NCI-H1436 treated with DMSO at 0.1 percent for 48 hours (cell line): ENCODE measurements at regions not wholly inside any gene's neighbourhood (a gene's known extent, or its start where the extent isn't known, plus 50 kb on each side); places are given as distances from the start of the nearest gene placed in this dataset.
"Not testable (repeated sequence)": the region's sequence is repeated elsewhere in the genome, so short reads cannot be mapped to it uniquely, and the experiment has no call there.

Experiments
- DNase-seq: peaks from one replicate; lab custom pipeline; 2025; lab: John Stamatoyannopoulos, UW

GRCh38 chr3:162541923-162542322, 1045.3 kb downstream of the OTOL1 start:
- no peak for DNase-seq

DNA sequence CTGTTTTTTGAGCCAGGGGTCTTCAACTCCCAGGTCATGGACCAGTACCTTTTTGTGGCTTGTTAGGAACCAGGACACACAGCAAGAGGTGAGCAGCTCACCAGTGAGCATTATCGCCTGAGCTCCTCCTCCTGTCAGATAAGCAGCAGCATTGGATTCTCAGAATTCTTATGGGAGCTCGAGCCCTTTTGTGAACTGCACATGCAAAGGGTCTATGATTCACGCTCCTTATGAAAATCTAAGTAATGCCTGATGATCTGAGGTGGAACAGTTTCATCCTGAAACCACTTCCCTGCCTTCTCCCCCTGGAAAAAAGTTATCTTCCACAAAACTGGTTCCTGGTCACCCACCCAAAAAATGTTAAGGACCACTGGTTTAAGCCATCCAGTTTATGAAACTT, 1047.6 kb downstream of the OTOL1 start:
- no peak for DNase-seq

- DNase-seq = no peak
Measured at GRCh38 chr3:162546910-162547309, 1050.3 kb downstream of the OTOL1 start.

- no peak for DNase-seq
Measured at GRCh38 chr3:162547321-162547720, 1050.7 kb downstream of the OTOL1 start.

DNA sequence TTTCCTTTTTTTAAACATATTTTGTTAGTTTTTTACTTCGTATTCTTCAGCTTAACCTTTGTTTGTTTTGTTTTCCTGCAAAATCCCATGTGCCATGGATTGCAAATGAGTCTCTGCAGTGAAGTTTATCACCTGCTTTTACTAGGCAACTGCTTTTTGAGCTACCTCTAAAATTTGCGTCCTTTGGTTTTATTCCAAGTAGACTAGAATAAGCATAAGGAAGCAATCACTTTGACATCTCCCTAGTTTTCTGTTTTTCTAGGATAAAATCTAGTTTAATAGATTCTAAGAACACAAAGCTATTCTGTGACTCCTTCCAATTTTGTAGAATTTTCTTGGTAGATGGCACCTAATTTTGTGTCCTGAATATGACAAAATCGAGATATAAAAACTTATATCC, 1059.2 kb downstream of the OTOL1 start:
- no peak for DNase-seq

- DNase-seq = no peak
Measured at GRCh38 chr3:162558016-162558415, 1061.4 kb downstream of the OTOL1 start.

GRCh38 chr3:162568706-162569105, 1072.1 kb downstream of the OTOL1 start:
- no peak for DNase-seq

DNA sequence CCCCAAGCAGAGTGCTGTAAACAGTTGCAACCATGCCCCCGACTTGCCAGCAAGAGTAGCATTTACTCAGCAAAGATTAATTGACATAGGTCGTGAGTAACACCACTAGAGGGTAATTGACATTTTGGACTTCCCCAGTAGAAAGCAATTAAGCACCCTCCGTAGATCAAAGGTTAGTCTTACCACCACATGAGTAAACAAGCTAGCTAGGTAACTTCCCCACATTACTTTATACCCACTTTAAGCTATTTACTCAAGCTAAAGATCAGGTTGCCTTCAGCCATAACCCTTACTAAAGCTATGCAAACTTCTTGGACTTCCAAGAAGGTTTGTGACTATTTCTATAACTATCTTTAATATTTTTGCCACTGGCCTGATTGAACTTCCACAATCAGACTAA, 1072.7 kb downstream of the OTOL1 start:
- DNase-seq = no peak

GRCh38 chr3:162584986-162585385, 1088.4 kb downstream of the OTOL1 start:
- DNase-seq = no peak

- no peak for DNase-seq
Measured at GRCh38 chr3:162586591-162586990, 1090.0 kb downstream of the OTOL1 start.

- DNase-seq = no peak
Measured at GRCh38 chr3:162597226-162597625, 1100.6 kb downstream of the OTOL1 start.

- DNase-seq = peak; percentile 72
Measured at GRCh38 chr3:162598500-162598899, 1101.9 kb downstream of the OTOL1 start.

DNA sequence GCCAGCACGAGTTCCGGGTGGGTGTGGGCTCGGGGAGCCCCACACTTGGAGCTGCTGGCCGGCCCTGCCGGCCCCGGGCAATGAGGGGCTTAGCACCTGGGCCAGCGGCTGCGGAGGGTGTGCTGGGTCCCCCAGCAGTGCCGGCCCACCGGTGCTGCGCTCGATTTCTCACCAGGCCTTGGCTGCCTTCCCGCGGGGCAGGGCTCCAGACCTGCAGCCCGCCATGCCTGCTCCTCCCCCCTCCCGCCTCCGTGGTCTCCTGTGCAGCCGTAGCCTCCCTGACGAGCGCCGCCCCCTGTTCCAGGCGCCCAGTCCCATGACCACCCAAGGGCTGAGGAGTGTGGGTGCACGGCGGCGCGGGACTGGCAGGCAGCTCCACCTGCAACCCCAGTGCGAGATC, 1103.1 kb downstream of the OTOL1 start:
- DNase-seq = not testable (repeated sequence)

- DNase-seq = no peak
Measured at GRCh38 chr3:162601101-162601670, 1104.6 kb downstream of the OTOL1 start.

- no peak for DNase-seq
Measured at GRCh38 chr3:162602619-162603018, 1106.0 kb downstream of the OTOL1 start.

DNA sequence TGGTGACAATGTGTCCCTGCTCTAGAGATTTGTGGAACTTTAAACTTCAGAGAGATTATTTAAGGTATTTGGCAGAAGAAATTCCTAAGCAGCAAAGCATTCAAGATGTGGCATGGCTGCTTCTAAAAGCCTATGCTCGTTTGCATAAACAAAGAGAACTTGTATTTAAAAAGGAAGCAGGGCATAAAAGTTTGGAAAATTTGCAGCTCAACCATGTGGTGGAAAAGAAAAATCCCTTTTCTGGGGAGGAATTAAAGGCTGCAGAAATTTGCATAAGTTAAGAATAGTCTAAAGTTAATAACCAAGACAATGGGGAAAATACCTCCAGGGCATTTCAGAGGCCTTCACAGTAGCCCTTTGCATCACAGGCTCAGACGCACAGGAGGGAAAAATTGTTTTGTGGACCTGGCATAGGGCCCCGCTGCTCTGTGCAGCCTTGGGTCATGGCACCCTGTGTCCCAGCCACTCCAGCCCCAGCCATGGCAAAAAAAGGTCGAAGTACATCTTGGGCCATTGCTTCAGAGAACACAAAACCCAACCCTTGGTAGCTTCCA, 1109.1 kb downstream of the OTOL1 start:
- no peak for DNase-seq

DNA sequence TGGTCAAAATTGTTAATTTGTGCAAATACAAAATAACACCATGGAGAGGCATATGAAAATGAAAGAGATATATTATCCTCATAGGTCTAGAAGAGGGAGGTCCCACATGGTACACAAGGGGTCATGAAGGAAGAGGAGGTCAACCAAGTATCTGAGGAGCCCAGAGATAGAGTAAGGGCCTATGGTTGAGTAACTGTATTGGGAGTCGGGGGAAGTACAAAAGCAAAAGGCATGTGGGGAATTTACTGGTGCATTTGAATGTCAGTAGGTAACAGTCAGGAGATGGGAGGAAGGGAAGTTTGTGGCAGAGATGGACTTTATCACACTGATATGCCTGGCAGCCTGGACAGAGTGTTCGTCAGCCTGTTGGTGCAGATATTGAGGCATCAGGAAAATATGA, 1113.7 kb downstream of the OTOL1 start:
- no peak for DNase-seq

GRCh38 chr3:162612991-162613390, 1116.4 kb downstream of the OTOL1 start:
- no peak for DNase-seq

DNA sequence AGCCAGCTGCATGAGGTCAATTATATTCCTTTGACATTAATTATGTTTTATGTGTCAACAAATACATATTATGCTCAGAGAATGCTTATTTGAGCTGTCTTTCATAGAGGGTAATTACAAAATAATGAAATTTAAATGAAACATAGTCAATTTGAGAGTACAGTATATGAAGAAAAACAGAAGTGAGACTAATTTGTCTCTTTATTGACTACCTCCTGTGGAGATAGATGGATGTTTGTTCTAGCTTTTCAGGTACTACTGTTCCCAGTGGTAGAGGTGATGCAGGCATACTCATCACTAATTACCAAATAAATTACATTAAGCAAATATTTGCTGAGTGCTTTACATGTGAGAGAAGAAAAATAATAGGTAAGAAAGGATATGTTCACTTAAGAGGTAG, 1129.6 kb downstream of the OTOL1 start:
- DNase-seq = peak; percentile 93

- no peak for DNase-seq
Measured at GRCh38 chr3:162628531-162628930, 1131.9 kb downstream of the OTOL1 start.

DNA sequence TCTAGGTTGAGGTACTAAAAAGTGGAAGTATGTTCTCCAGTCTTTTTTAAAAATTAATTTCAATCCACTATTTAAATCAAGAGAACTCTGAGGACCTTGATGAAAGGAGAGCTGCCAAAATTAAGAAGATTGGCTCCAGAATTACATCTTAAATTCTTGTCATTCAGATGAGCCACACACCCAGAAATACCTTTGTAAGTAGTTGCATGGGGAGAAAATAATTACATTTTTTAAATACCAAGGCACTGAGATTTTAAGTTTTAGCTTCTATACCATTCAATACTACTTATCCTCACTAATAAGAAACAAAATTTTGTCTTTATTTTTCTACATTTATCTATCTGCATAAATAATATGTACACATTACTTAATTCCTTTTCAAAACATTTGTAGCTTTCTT, 1132.8 kb downstream of the OTOL1 start:
- DNase-seq = no peak

- no peak for DNase-seq
Measured at GRCh38 chr3:162632672-162633071, 1136.1 kb downstream of the OTOL1 start.

DNA sequence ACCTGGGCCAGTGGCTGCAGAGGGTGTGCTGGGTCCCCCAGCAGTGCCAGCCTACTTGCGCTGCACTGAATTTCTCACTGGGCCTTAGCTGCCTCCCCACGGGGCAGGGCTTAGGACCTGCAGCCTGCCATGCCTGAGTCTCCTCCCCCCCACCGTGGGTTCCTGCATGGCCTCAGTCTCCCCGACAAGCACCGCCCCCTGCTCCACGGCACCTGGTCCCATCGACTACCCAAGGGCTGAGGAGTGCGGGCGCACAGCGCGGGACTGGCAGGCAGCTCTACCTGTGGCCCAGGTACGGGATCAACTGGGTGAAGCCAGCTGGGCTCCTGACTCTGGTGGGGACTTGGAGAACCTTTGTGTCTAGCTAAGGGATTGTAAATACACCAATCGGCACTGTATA, 1143.6 kb downstream of the OTOL1 start:
- DNase-seq = not testable (repeated sequence)

DNA sequence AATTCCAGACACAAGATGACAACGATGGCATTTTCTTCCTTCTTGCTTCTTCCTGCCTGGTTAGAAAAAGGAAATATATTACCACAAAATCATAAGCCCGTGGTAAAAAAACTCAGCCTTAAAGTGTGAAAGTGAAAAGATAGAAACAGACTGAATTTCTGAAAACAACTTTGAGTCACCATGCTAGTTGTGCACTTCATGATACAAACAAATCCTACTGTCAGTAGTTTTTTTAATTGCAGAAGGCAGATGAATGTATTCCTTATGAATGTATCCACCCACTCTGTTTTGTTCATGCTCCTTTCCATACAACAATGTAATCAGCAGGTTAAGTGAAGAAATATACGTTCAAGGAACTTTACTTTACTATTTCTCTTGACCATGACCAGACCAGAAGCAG, 1144.7 kb downstream of the OTOL1 start:
- DNase-seq = no peak
